ENCODE measurements at regions not wholly inside any gene's neighbourhood (a gene's known extent, or its start where the extent isn't known, plus 50 kb on each side); places are given as distances from the start of the nearest gene placed in this dataset.

GRCh38 chr5:133756036-133756435 lies 143.7 kb upstream of the FSTL4 start:
- no peak overlapping the region; the same call in 1 of the 2 replicates for H3K27ac ChIP-seq
- no peak for TF ChIP-seq CTCF (conservative IDR thresholded peaks at IDR 0.05)

GRCh38 chr5:133754575-133755169 lies 142.3 kb upstream of the FSTL4 start:
- peak; percentile 63 for TF ChIP-seq CTCF (conservative IDR thresholded peaks at IDR 0.05)
- H3K27ac ChIP-seq, result peak overlapping the region; percentile 87

- peak overlapping the region; percentile 87 for H3K27ac ChIP-seq
- TF ChIP-seq CTCF (conservative IDR thresholded peaks at IDR 0.05), result no peak
These were observed 141.5 kb upstream of the FSTL4 start for GRCh38 chr5:133753856-133754255.

DNA sequence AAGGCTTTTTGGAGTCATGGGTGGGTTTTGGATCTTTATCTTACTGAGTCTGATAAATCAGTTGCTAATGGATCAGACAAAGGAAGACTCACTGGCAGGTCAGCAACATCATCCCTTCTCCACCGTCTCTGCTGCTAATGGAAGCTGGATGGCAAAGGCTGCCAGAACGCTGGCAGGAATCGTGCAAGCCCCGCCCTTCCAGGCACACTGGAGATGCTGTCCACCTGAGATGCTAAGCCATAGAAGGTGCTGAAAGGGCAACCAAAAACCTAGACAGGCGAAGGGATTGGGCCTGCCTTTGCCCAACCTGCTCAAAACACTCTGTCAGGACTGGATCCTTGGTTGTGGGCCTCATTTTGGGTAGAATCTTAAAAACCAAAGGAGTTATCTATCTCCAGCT lies 139.5 kb upstream of the FSTL4 start:
- H3K27ac ChIP-seq, result no peak overlapping the region
- TF ChIP-seq CTCF (conservative IDR thresholded peaks at IDR 0.05), result no peak

DNA sequence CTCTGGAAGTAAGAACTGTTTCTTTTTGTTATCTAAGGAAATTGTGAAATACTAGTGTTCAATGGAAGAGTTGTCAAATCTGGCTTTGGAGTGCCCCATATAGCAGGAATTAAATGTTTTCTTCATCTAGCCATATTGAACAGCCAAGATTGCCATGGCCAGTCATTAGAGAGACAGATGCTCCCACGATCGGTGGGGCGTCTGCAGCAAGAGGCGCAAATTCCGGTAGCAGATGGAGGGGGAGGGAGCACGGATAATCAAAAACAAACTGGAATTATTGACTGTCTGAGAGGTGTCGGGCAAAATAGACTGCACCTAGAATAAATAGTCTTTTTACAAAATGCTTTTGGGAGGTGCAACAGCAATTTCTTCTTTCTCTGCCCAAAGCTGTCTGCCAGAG lies 139.1 kb upstream of the FSTL4 start:
- no peak for TF ChIP-seq CTCF (conservative IDR thresholded peaks at IDR 0.05)
- no peak overlapping the region for H3K27ac ChIP-seq

DNA sequence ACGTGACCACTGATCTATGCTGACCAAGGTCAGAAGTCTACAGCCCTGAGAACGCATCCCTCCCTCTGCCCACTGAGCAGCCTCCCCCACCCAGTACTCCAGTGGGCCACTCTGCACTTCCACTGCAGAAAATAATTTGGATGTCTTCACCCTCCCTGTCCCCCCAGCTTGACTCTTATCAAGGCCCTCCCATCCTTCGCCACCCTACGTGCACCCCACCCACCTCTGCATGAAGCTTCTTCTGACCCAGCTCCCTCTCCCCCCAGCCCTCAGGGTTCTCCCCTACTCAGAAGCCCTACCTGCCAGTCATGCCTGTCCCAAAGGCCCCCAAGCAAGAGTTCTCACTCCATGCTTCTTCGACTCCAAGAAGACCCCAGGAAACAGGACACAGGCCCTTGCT lies 138.5 kb upstream of the FSTL4 start:
- no peak for TF ChIP-seq CTCF (conservative IDR thresholded peaks at IDR 0.05)
- no peak overlapping the region for H3K27ac ChIP-seq

DNA sequence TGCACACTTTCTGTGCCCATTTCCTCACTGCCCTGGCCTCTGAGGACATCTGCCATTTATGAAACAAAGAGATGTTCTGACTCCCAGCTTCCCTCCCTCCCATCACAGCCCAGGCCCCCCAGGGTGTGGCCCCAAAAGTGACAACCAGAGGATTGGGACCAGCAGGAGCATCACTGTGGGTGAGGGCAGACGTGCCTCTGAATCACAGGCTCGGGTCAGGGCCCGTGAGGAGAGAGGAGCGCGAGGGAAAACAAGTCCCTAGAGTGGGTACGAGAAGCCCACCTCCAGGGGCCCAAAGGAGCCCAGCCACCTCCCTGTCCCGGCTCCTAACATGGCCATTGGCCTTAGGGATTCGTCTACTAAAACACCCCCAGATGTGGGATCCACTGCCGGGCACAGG lies 138.0 kb upstream of the FSTL4 start:
- no peak overlapping the region for H3K27ac ChIP-seq
- no peak for TF ChIP-seq CTCF (conservative IDR thresholded peaks at IDR 0.05)

Measured in VCaP (cell line).